CD14-positive monocyte (primary cell): ENCODE measurements at regions not wholly inside any gene's neighbourhood (a gene's known extent, or its start where the extent isn't known, plus 50 kb on each side); places are given as distances from the start of the nearest gene placed in this dataset.

Experiments
- DNase-seq, 3 donors: peaks; one replicate each; pipeline ENCODE4 v3.0.0-alpha.2; 2011 to 2022
- H2AFZ ChIP-seq: 2 replicates; pipeline ENCODE4 v1.6.0; 2012; ENCODE audit warnings: mild to moderate bottlenecking, low read depth, low read length, inconsistent platforms; ENCODE audit not compliant: insufficient read depth, poor library complexity, severe bottlenecking
- H3K27ac ChIP-seq, 2 donors: 1 replicate in 1 of 2; 2 replicates in 1 of 2; pipeline ENCODE4 v1.5.1; 2012 to 2013; ENCODE audit warnings: low read length in 2 of 2, control low read depth in 1 of 2, inconsistent platforms in 1 of 2, low read depth in 1 of 2, mild to moderate bottlenecking in 1 of 2
- H3K27me3 ChIP-seq, 2 donors: one replicate each; pipeline versions ENCODE4 v1.6.0 to v1.6.1; 2011 to 2013; ENCODE audit warnings: low read length in 2 of 2; ENCODE audit not compliant: control insufficient read depth in 2 of 2, insufficient read depth in 2 of 2
- H3K36me3 ChIP-seq, 2 donors: replicated peaks in 1 of 2; 1 replicate in 1 of 2; 2 replicates in 1 of 2; pipeline versions ENCODE4 v1.5.1 to v1.6.1; 2012 to 2013; ENCODE audit warnings: low read length in 2 of 2, control low read depth in 1 of 2, inconsistent platforms in 1 of 2, mild to moderate bottlenecking in 1 of 2; ENCODE audit not compliant: insufficient read depth in 2 of 2, control insufficient read depth in 1 of 2
- H3K4me1 ChIP-seq, 2 donors: 1 replicate in 1 of 2; 2 replicates in 1 of 2; pipeline versions ENCODE4 v1.5.1 to v1.6.1; 2012 to 2013; ENCODE audit warnings: low read length in 2 of 2, control low read depth in 1 of 2, inconsistent platforms in 1 of 2, mild to moderate bottlenecking in 1 of 2, moderate library complexity in 1 of 2; ENCODE audit not compliant: insufficient read depth in 2 of 2, control insufficient read depth in 1 of 2
- H3K4me2 ChIP-seq: replicated peaks from 2 replicates; pipeline ENCODE3; 2012; ENCODE audit warnings: low read length, moderate library complexity, mild to moderate bottlenecking; ENCODE audit not compliant: poor library complexity, severe bottlenecking; ENCODE audit errors: extremely low read depth
- H3K4me3 ChIP-seq, 3 experiments: fragments of 200-600 bp in 1 of 3; sonication (generic) in 1 of 3; replicated peaks in 1 of 3; 1 replicate in 2 of 3; 2 replicates in 1 of 3; pipeline ENCODE4 v1.5.1; 2011 to 2013; ENCODE audit warnings: low read length in 3 of 3, mild to moderate bottlenecking in 3 of 3, control low read depth in 2 of 3, low read depth in 2 of 3, inconsistent platforms in 1 of 3, moderate library complexity in 1 of 3
- H3K79me2 ChIP-seq: 2 replicates; pipeline ENCODE4 v1.6.0; 2012; ENCODE audit warnings: mild to moderate bottlenecking, control low read depth, inconsistent platforms, low read length, moderate library complexity; ENCODE audit not compliant: insufficient read depth
- H3K9ac ChIP-seq: 2 replicates; pipeline ENCODE4 v1.6.0; 2017; ENCODE audit warnings: low read length, mild to moderate bottlenecking; ENCODE audit not compliant: insufficient read depth, poor library complexity, severe bottlenecking
- H3K9me3 ChIP-seq, 2 donors: replicated peaks in 1 of 2; 1 replicate in 1 of 2; 2 replicates in 1 of 2; pipeline versions ENCODE4 v1.5.1 to v1.6.1; 2012 to 2013; ENCODE audit warnings: low read length in 2 of 2, control low read depth in 1 of 2; ENCODE audit not compliant: control insufficient read depth in 1 of 2, insufficient read depth in 1 of 2
- H4K20me1 ChIP-seq: 2 replicates; pipeline ENCODE4 v1.6.0; 2012; ENCODE audit warnings: mild to moderate bottlenecking, low read length, control low read depth, moderate library complexity; ENCODE audit not compliant: insufficient read depth
- H3K27ac Mint-ChIP-seq, 7 donors: one replicate each; pipeline ENCODE4 v1.8.0; 2020; ENCODE audit warnings: mild to moderate bottlenecking in 7 of 7, mixed read lengths in 7 of 7, moderate library complexity in 6 of 7, inconsistent platforms in 2 of 7
- H3K27me3 Mint-ChIP-seq, 3 donors: one replicate each; pipeline ENCODE4 v1.8.0; 2021 to 2022; ENCODE audit warnings: low read depth in 3 of 3, mild to moderate bottlenecking in 3 of 3, mixed read lengths in 3 of 3, moderate library complexity in 3 of 3, inconsistent platforms in 1 of 3
- H3K36me3 Mint-ChIP-seq, 2 donors: one replicate each; pipeline ENCODE4 v1.8.0; 2020; ENCODE audit warnings: mixed read lengths in 2 of 2, inconsistent platforms in 1 of 2, mild to moderate bottlenecking in 1 of 2
- H3K4me1 Mint-ChIP-seq: one replicate; pipeline ENCODE4 v1.8.0; 2020; ENCODE audit warnings: mild to moderate bottlenecking, mixed read lengths
- H3K4me3 Mint-ChIP-seq, 2 donors: one replicate each; pipeline ENCODE4 v1.8.0; 2020; ENCODE audit warnings: mild to moderate bottlenecking in 2 of 2, mixed read lengths in 2 of 2, moderate library complexity in 1 of 2
- H3K9me3 Mint-ChIP-seq, 7 donors: one replicate each; pipeline ENCODE4 v1.8.0; 2020 to 2022; ENCODE audit warnings: mixed read lengths in 7 of 7, mild to moderate bottlenecking in 6 of 7, moderate library complexity in 6 of 7, inconsistent platforms in 2 of 7
- WGBS: methylation state at CpG from one replicate; pipeline ENCODE4 v1.1.5; 2013; ENCODE audit warnings: missing lambda C conversion rate; ENCODE audit not compliant: insufficient coverage; 5-methylcytosine and 5-hydroxymethylcytosine counted together
- intact Hi-C, 2 donors: fragments of 100-400 bp; cut with micrococcal nuclease; formaldehyde crosslinking; loops; one replicate each; pipeline versions ENCODE4 v1.15.0 to v1.15.1; 2023
- TF ChIP-seq, protein P1 (sequence below): fragments of 200-600 bp; IDR thresholded peaks from one replicate; pipeline ENCODE4 v1.8.0; 2022; ENCODE audit warnings: antibody characterized with exemption, mild to moderate bottlenecking

DNA sequence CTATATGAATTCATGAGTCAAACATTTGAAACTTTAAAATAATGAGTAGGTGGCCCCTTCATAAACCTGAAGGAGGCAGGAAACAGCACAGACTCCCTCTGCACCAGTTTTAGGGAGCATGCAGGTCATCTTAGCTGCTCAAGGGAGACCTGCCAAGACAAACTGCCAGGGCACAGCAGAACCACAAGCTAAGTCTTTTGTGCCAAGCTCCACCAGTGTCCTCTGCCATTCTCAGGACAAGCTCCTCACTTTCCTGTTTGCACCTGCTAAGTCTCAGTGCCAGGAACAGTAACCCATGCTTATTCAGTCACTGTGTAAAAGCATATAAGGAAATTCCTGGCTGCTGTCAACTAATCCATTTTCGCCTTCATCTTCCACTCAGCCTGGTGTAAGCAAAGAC is 368.9 kb downstream of the SEC16B start:
- Mint-ChIP-seq H3K4me1 (no peaks in the 10 kb centered on the region), H3K27ac (no peak overlapping the region), H3K9me3 (peaks cover 0 to 8% (median 3%) of the 10 kb centered on the region in 7 donors), H3K27me3 (peaks cover 0 to 2% (median 0%) of the 10 kb centered on the region in 3 donors), H3K36me3 (no peaks in the 10 kb centered on the region), H3K4me3 (no peak overlapping the region)
- intact Hi-C loops: no loop called here
- Histone ChIP-seq H3K36me3 (no peaks in the 10 kb centered on the region), H4K20me1 (no peaks in the 10 kb centered on the region), H3K4me3 (no peak overlapping the region), H3K9me3 (no peaks in the 10 kb centered on the region), H3K27me3 (no peaks in the 10 kb centered on the region), H3K79me2 (no peaks in the 10 kb centered on the region), H3K4me2 (no peak overlapping the region), H2AFZ (no peak overlapping the region), H3K4me1 (no peaks in the 10 kb centered on the region), H3K9ac (no peak overlapping the region), H3K27ac (no peak overlapping the region)
- no peak for DNase-seq
- TF ChIP-seq, protein P1, sequence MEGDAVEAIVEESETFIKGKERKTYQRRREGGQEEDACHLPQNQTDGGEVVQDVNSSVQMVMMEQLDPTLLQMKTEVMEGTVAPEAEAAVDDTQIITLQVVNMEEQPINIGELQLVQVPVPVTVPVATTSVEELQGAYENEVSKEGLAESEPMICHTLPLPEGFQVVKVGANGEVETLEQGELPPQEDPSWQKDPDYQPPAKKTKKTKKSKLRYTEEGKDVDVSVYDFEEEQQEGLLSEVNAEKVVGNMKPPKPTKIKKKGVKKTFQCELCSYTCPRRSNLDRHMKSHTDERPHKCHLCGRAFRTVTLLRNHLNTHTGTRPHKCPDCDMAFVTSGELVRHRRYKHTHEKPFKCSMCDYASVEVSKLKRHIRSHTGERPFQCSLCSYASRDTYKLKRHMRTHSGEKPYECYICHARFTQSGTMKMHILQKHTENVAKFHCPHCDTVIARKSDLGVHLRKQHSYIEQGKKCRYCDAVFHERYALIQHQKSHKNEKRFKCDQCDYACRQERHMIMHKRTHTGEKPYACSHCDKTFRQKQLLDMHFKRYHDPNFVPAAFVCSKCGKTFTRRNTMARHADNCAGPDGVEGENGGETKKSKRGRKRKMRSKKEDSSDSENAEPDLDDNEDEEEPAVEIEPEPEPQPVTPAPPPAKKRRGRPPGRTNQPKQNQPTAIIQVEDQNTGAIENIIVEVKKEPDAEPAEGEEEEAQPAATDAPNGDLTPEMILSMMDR: no peak
- 100% methylated on average over 1 of the region's 1 CpG for WGBS

DNA sequence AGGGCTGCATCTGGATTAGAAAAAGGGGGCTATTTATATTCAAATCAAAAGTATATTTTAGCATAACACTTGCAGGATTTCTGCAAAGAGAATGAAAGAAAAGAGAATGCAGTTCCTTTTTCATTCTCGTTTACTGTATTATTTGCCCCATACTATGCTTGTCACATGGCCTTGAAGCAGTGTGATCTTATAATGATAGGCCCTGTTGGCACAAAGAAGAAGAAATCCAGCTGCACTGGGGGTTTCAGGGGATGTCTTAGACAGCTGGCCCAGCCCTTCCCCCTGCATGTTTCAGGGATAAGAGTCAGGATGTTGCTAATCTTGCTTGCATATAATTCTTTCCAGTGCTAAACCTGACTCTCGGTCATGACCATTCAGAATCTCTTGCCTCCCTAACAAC is 369.5 kb downstream of the SEC16B start:
- Mint-ChIP-seq H3K27me3 (peaks cover 0 to 2% (median 0%) of the 10 kb centered on the region in 3 donors), H3K9me3 (peaks cover 0 to 8% (median 3%) of the 10 kb centered on the region in 7 donors), H3K4me3 (no peak overlapping the region), H3K36me3 (no peaks in the 10 kb centered on the region), H3K27ac (no peak overlapping the region), H3K4me1 (no peaks in the 10 kb centered on the region)
- H2AFZ ChIP-seq: no peak overlapping the region
- H3K4me1 ChIP-seq: no peaks in the 10 kb centered on the region
- no peaks in the 10 kb centered on the region for H3K9me3 ChIP-seq
- no peaks in the 10 kb centered on the region for H3K36me3 ChIP-seq
- H3K4me2 ChIP-seq: no peak overlapping the region
- TF ChIP-seq, protein P1: no peak
- no peak overlapping the region for H3K27ac ChIP-seq
- 67% methylated on average over 1 of the region's 2 CpGs for WGBS
- DNase-seq: no peak
- no peaks in the 10 kb centered on the region for H3K79me2 ChIP-seq
- no peaks in the 10 kb centered on the region for H3K27me3 ChIP-seq
- H3K9ac ChIP-seq: no peak overlapping the region
- intact Hi-C loops: no loop called here
- H4K20me1 ChIP-seq: no peaks in the 10 kb centered on the region
- no peak overlapping the region for H3K4me3 ChIP-seq
